ENCODE measurements at regions not wholly inside any gene's neighbourhood (a gene's known extent, or its start where the extent isn't known, plus 50 kb on each side); places are given as distances from the start of the nearest gene placed in this dataset.

DNA sequence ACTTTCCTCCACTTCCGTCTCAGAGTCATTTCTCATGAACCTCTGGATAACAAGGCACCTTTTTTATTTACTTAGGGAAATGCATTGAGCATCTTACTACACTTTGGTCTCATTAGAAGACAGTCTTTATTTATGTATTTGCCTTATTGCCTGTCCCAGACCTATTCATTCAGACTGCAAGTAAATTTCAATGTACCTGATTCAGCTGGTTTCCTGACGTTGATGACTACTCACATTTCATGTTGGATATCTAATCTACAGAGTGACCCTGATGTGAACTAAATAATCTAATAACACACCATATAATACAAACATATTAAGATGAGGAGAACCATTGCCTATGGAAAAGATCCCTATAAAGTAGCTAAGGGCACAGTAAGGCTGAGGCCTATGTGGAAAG lies 267.7 kb downstream of the SLC6A15 start:
- TF ChIP-seq, protein P1, sequence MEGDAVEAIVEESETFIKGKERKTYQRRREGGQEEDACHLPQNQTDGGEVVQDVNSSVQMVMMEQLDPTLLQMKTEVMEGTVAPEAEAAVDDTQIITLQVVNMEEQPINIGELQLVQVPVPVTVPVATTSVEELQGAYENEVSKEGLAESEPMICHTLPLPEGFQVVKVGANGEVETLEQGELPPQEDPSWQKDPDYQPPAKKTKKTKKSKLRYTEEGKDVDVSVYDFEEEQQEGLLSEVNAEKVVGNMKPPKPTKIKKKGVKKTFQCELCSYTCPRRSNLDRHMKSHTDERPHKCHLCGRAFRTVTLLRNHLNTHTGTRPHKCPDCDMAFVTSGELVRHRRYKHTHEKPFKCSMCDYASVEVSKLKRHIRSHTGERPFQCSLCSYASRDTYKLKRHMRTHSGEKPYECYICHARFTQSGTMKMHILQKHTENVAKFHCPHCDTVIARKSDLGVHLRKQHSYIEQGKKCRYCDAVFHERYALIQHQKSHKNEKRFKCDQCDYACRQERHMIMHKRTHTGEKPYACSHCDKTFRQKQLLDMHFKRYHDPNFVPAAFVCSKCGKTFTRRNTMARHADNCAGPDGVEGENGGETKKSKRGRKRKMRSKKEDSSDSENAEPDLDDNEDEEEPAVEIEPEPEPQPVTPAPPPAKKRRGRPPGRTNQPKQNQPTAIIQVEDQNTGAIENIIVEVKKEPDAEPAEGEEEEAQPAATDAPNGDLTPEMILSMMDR (optimal IDR thresholded peaks at IDR 0.05 in 1 of 3, IDR thresholded peaks at IDR 0.05 in 1 of 3, conservative IDR thresholded peaks at IDR 0.05 in 1 of 3; ENCODE audit: extremely low read depth in 1 of 3, insufficient read depth in 2 of 3, low read length in 3 of 3): no peak
- TF ChIP-seq EZH2 (IDR thresholded peaks at IDR 0.05; ENCODE audit: low read length): no peak

All from keratinocyte (primary cell).